ENCODE measurements at regions not wholly inside any gene's neighbourhood (a gene's known extent, or its start where the extent isn't known, plus 50 kb on each side); places are given as distances from the start of the nearest gene placed in this dataset.

- CTCF ChIA-PET = no interaction called here
- no peak overlapping the region for H3K27ac ChIP-seq
- no peak overlapping the region for H3K4me2 ChIP-seq
- H3K4me3 ChIP-seq = no peak overlapping the region
- TF ChIP-seq EZH2 (IDR thresholded peaks at IDR 0.05; ENCODE audit: low read depth) (no peak), CTCF (conservative IDR thresholded peaks at IDR 0.05) (no peak)
- POLR2A ChIA-PET (ENCODE audit: unreplicated experiment) = no interaction called here
- BruUV-seq (replicated peaks) = no TSS peak
- H3K4me1 ChIP-seq (replicated peaks; ENCODE audit: insufficient read depth) = no peaks in the 10 kb centered on the region
- no peaks in the 10 kb centered on the region for H3K9me2 ChIP-seq (ENCODE audit: insufficient read depth)
- no peaks in the 10 kb centered on the region for H3F3A ChIP-seq (ENCODE audit: insufficient read depth, low read depth)
- no peaks in the 10 kb centered on the region for H3K36me3 ChIP-seq (ENCODE audit: low read depth)
- no peaks in the 10 kb centered on the region for H3K9me3 ChIP-seq (ENCODE audit: insufficient read depth, low read depth)
- no peaks in the 10 kb centered on the region for H3K27me3 ChIP-seq (ENCODE audit: insufficient read depth, low read depth)
- DNase-seq = no peak
- H2AFZ ChIP-seq = no peak overlapping the region
- no peaks in the 10 kb centered on the region for H3K79me2 ChIP-seq (ENCODE audit: low read depth)
- intact Hi-C loops (cut with micrococcal nuclease; ENCODE audit: unreplicated experiment) = no loop called here
- peaks cover 8% of the 10 kb centered on the region; the same call in 1 of the 2 replicates for H4K20me1 ChIP-seq (ENCODE audit: insufficient read depth)
Measured at GRCh38 chr11:70687716-70688115, 289.4 kb downstream of the CTTN start.

DNA sequence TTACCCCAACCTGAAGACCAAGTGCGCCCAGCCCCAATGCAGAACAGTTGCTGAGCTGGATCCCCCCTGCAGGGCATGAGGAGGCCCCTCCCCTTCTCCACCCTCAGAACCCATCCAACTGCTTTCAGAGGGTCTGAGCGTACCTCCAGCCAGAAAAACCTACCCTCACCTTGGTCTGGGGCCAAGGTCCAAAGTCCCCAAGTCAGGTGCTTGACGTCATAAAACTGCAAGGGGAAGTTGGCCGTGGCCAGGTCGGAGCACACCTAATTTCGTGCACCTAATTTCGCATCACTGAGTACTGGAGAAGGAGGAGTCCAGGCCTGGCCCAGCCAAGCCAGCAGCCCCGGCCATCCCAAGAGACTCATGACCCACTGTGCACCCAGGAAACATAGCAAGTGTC lies 289.8 kb downstream of the CTTN start:
- Histone ChIP-seq H3K4me1 (replicated peaks; ENCODE audit: insufficient read depth) (no peaks in the 10 kb centered on the region), H3F3A (ENCODE audit: insufficient read depth, low read depth) (no peaks in the 10 kb centered on the region), H3K9me3 (ENCODE audit: insufficient read depth, low read depth) (no peaks in the 10 kb centered on the region), H3K27me3 (ENCODE audit: insufficient read depth, low read depth) (no peaks in the 10 kb centered on the region), H2AFZ (no peak overlapping the region), H3K9me2 (ENCODE audit: insufficient read depth) (no peaks in the 10 kb centered on the region), H3K4me2 (no peak overlapping the region), H3K4me3 (no peak overlapping the region), H3K36me3 (ENCODE audit: low read depth) (no peaks in the 10 kb centered on the region), H3K79me2 (ENCODE audit: low read depth) (no peaks in the 10 kb centered on the region), H4K20me1 (ENCODE audit: insufficient read depth) (peaks cover 8% of the 10 kb centered on the region; the same call in 1 of the 2 replicates), H3K27ac (no peak overlapping the region)
- BruUV-seq (replicated peaks) = no TSS peak
- intact Hi-C loops (cut with micrococcal nuclease; ENCODE audit: unreplicated experiment) = no loop called here
- no peak for DNase-seq
- CTCF ChIA-PET = no interaction called here
- POLR2A ChIA-PET (ENCODE audit: unreplicated experiment) = no interaction called here
- TF ChIP-seq EZH2 (IDR thresholded peaks at IDR 0.05; ENCODE audit: low read depth) (no peak), CTCF (conservative IDR thresholded peaks at IDR 0.05) (no peak)

DNA sequence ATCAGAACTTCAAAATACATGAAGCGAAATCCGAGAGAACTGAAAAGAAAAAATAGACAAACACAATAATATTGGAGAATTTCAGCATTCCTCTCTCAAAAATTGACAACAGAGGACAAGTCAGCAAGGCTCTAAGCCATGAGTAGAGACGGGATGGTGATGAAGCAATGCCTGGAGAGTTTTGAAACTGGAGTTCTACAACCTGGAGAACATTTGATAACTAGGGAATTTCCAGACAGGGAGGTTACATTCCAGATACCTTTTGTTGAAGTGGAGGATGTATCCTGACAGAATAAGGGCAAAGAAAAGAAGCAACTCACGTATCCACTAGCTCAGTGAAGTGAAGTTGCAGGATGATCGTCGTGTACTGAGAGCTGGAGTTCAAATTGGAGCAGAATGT lies 291.4 kb downstream of the CTTN start:
- ChIA-PET POLR2A (ENCODE audit: unreplicated experiment) (no interaction called here), CTCF (no interaction called here)
- Histone ChIP-seq H3K79me2 (ENCODE audit: low read depth) (no peaks in the 10 kb centered on the region), H3K27ac (no peak overlapping the region), H3K36me3 (ENCODE audit: low read depth) (no peaks in the 10 kb centered on the region), H4K20me1 (ENCODE audit: insufficient read depth) (no peaks in the 10 kb centered on the region; the same call in 1 of the 2 replicates), H3K27me3 (ENCODE audit: insufficient read depth, low read depth) (no peaks in the 10 kb centered on the region), H3F3A (ENCODE audit: insufficient read depth, low read depth) (no peaks in the 10 kb centered on the region), H3K4me2 (no peak overlapping the region), H3K4me3 (no peak overlapping the region), H3K4me1 (replicated peaks; ENCODE audit: insufficient read depth) (no peaks in the 10 kb centered on the region), H2AFZ (no peak overlapping the region), H3K9me2 (ENCODE audit: insufficient read depth) (no peaks in the 10 kb centered on the region), H3K9me3 (ENCODE audit: insufficient read depth, low read depth) (no peaks in the 10 kb centered on the region)
- TF ChIP-seq CTCF (conservative IDR thresholded peaks at IDR 0.05) (no peak), EZH2 (IDR thresholded peaks at IDR 0.05; ENCODE audit: low read depth) (no peak)
- no TSS peak for BruUV-seq (replicated peaks)
- no peak for DNase-seq
- intact Hi-C loops (cut with micrococcal nuclease; ENCODE audit: unreplicated experiment) = no loop called here
